Lower leg skin (tissue), 4 donors: ENCODE measurements at regions not wholly inside any gene's neighbourhood (a gene's known extent, or its start where the extent isn't known, plus 50 kb on each side); places are given as distances from the start of the nearest gene placed in this dataset.

Source experiments
- DNase-seq, 2 donors: peaks; one replicate each; pipeline ENCODE4 v3.0.0-alpha.2; 2019; ENCODE audit warnings: low spot score in 2 of 2
- H3K4me3 ChIP-seq: fragments of 200-600 bp; sonication (generic); 2 replicates; pipeline ENCODE4 v1.5.1; 2017; ENCODE audit warnings: mild to moderate bottlenecking, low read depth; ENCODE audit not compliant: poor library complexity, severe bottlenecking
- CTCF ChIP-seq, 3 donors: fragments of 450-650 bp; IDR thresholded peaks; one replicate each; pipeline ENCODE4 v1.5.1; 2016; ENCODE audit warnings: antibody characterized with exemption in 3 of 3, mild to moderate bottlenecking in 3 of 3, moderate library complexity in 2 of 3
- POLR2A ChIP-seq, 2 donors: fragments of 450-650 bp; IDR thresholded peaks; one replicate each; pipeline ENCODE4 v1.6.1; 2016 to 2017; ENCODE audit warnings: antibody characterized with exemption in 2 of 2, mild to moderate bottlenecking in 1 of 2, moderate library complexity in 1 of 2
- WGBS, 2 donors: methylation state at CpG; one replicate each; pipeline ENCODE4 v1.1.5; 2018; 5-methylcytosine and 5-hydroxymethylcytosine counted together
- intact Hi-C: fragments of 100-400 bp; cut with DNase I; formaldehyde crosslinking; loops from one replicate; pipeline ENCODE4 v1.15.0; 2023; ENCODE audit warnings: low total_unique reads

GRCh38 chr3:110969229-110970211 lies 102.1 kb upstream of the NECTIN3 start:
- intact Hi-C loops = no loop called here
- no peak for TF ChIP-seq CTCF (IDR thresholded peaks at IDR 0.05)
- no peak for TF ChIP-seq POLR2A (IDR thresholded peaks at IDR 0.05)
- H3K4me3 ChIP-seq = no peak overlapping the region
- no peak for DNase-seq
- WGBS, 2 donors = 91 to 95% methylated on average over 19 of the region's 19 CpGs

- intact Hi-C loops = no loop called here
Observed at GRCh38 chr3:110971010-110971601, 100.5 kb upstream of the NECTIN3 start.

GRCh38 chr3:110973263-110973895 lies 98.2 kb upstream of the NECTIN3 start:
- no peak overlapping the region for H3K4me3 ChIP-seq
- intact Hi-C loops = no loop called here
- TF ChIP-seq CTCF (IDR thresholded peaks at IDR 0.05) = no peak
- no peak for TF ChIP-seq POLR2A (IDR thresholded peaks at IDR 0.05)
- no peak for DNase-seq
- WGBS, 2 donors = 49 to 61% methylated on average over 2 of the region's 2 CpGs

More at GRCh38 chr3:110971010-110971601, 100.5 kb upstream of the NECTIN3 start:
- 90 to 92% methylated on average over 9 of the region's 9 CpGs for WGBS, 2 donors
- H3K4me3 ChIP-seq = no peak overlapping the region
- TF ChIP-seq POLR2A (IDR thresholded peaks at IDR 0.05) (no peak), CTCF (IDR thresholded peaks at IDR 0.05) (no peak)
- DNase-seq = no peak

GRCh38 chr3:110974902-110975301 lies 96.7 kb upstream of the NECTIN3 start:
- TF ChIP-seq CTCF (IDR thresholded peaks at IDR 0.05) (no peak), POLR2A (IDR thresholded peaks at IDR 0.05) (no peak)
- intact Hi-C loops = no loop called here
- no peak for DNase-seq
- WGBS, 2 donors = 10 to 15% methylated on average over 2 of the region's 2 CpGs
- H3K4me3 ChIP-seq = no peak overlapping the region

GRCh38 chr3:110984456-110985250 lies 87.0 kb upstream of the NECTIN3 start:
- no peak for TF ChIP-seq POLR2A (IDR thresholded peaks at IDR 0.05)
- no peak for TF ChIP-seq CTCF (IDR thresholded peaks at IDR 0.05)

More at GRCh38 chr3:110984456-110985250, 87.0 kb upstream of the NECTIN3 start:
- H3K4me3 ChIP-seq = no peak overlapping the region
- WGBS, 2 donors = 72 to 73% methylated on average over 4 of the region's 4 CpGs
- intact Hi-C loops = no loop called here
- DNase-seq = no peak
